Left renal pelvis (tissue), 4 donors: ENCODE measurements at regions not wholly inside any gene's neighbourhood (a gene's known extent, or its start where the extent isn't known, plus 50 kb on each side); places are given as distances from the start of the nearest gene placed in this dataset.
"Not testable (repeated sequence)": the region's sequence is repeated elsewhere in the genome, so short reads cannot be mapped to it uniquely, and the experiment has no call there.

Experiments used
- DNase-seq, 4 donors: peaks; one replicate each; pipeline ENCODE4 v3.0.0-alpha.2; 2013; ENCODE audit warnings: low read depth in 4 of 4, low spot score in 3 of 4

DNA sequence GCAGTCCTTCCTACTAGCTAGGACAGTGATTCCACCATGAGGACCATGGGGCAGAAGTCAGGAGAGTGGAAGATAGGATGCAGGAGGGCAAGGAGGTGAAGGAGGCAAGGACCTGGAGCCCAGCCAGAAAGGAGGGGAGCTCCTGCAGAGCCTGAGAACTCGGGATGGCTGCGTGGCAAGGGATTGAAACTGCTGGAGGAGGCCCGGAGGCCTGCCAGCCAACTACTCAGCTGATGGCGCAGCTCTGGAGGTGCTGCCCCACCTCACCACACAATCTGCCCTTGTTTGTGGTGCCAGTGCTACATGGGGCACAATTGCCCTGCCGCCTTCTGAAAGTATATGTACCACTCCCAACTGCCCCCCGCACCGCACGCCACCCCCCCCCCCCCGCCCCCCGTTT, 307.3 kb upstream of the CHRNA7 start:
- not testable (repeated sequence) for DNase-seq

DNA sequence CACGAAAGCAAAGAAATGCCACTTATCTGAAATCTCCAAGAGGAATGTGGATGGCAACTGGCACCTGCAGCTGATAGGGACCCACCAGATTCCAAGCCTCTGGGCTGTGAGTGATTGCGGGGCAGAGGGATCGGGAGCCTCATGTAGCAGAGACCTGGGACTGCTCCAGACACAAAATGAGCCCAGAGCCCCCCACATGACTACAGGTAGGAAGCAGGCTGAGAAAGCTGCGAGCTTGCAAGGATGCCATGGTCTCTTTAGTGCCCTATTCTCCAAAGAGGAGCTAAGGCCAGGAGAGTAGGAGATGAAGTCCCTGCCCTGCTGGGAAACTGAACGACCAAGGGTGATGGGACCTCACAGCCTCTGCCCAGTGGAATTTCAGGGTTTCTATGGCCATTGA, 305.4 kb upstream of the CHRNA7 start:
- not testable (repeated sequence) for DNase-seq

GRCh38 chr15:31725619-31726018, 304.7 kb upstream of the CHRNA7 start:
- DNase-seq = not testable (repeated sequence)

GRCh38 chr15:31727612-31728011, 302.7 kb upstream of the CHRNA7 start:
- DNase-seq = no peak

DNA sequence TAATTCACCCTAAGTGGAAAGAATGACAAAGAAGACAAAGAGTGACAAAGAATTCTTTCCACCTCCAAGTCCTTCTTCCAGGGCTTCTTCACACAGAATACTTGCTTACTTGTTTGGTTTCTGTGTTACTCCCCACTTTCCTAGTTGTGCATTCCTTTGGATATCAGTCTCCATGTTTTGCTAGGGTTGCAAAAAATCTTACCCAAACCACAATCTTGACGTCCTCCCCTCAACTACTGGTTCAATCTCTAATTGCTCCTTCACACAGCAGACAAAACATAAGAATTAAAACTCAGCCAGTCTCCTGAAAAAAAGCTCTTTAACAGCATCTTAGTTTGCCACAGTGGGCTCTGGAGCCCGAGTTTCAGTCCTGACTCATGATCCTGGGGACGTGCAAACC, 297.6 kb upstream of the CHRNA7 start:
- DNase-seq = no peak

- no peak for DNase-seq
Measured at GRCh38 chr15:31733424-31733823, 296.9 kb upstream of the CHRNA7 start.

DNA sequence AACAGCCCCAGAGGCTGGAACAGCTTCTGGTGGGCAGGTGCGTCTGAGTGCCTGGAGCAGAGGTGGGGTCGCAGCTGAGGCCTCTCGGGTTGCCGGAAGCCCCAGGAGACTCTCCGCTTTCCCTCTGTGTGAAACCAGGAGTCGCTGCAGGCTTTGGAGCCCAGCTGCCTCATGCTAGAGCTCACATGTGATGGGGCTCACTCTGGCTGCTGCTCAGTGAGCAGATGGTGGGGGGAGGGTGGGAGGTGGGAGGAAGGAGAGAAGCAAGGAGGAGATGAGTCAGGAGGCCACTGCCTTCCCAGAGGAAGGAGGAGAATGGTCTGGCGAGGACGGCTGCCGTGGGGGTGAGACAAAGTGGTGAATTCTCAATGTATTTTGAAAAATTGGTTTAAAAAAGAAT, 290.1 kb upstream of the CHRNA7 start:
- no peak for DNase-seq

DNA sequence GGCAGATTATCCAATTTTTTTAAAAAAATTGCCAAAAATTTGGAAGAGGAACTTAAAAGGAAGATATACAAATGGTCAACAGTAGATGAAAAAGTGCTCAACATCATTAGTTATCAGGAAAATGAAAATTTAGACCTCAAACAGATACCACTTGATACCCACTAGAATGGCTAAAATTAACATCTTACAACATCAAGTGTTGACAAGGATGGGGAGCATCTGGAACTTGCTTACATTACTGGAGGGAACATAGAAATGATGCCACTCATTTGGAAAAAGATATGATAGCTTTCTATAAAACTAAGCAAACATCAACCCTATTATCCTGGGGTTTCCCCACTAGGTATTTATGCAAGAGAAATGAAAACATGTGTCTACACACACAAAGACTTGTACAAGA, 284.5 kb upstream of the CHRNA7 start:
- DNase-seq = no peak

- DNase-seq = no peak
Measured at GRCh38 chr15:31752065-31752762, 278.1 kb upstream of the CHRNA7 start.

DNA sequence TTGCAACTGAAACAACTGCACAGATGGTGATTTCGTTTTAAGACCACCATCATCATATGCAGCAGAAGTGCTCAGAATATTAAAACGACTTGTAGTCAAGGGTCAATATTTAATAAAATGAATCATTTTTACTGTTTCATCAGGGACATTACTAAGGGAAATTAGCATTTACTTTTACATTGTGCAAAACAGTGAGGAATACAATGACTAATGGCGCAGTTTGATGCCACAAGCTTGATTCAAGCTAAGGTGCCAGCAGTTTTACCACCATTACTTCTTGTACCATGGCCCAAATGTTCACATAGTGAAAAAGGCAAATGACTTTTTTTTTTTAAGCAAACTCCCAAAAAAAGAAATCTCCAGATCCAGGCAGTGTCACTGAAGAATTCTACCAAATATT, 277.4 kb upstream of the CHRNA7 start:
- no peak for DNase-seq

GRCh38 chr15:31758126-31758525, 272.2 kb upstream of the CHRNA7 start:
- peak in 2 of 4 donors; percentile 8 to 10 for DNase-seq

GRCh38 chr15:31768055-31768454, 262.3 kb upstream of the CHRNA7 start:
- no peak for DNase-seq

- DNase-seq = no peak
Measured at GRCh38 chr15:31774045-31774444, 256.3 kb upstream of the CHRNA7 start.

- no peak for DNase-seq
Measured at GRCh38 chr15:31776039-31776438, 254.3 kb upstream of the CHRNA7 start.

DNA sequence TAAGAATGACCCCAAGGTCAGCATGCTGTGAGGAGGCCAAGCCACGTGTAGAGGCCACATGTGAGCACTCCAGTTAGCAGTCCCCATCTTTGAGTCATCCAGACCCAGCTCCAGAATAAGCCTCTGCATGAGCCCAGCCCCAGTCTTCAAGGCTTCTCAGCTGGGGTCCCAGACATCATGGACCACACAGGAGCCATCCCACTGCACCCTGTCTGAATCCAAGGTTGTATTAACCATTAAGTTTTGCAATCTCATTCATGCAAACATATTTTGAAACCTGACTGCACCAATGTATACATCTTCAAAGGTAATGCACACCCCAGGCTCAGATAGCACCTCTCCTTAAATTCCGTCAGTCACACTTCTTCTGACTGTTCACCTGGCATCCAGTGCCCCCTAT, 249.1 kb upstream of the CHRNA7 start:
- no peak for DNase-seq

DNA sequence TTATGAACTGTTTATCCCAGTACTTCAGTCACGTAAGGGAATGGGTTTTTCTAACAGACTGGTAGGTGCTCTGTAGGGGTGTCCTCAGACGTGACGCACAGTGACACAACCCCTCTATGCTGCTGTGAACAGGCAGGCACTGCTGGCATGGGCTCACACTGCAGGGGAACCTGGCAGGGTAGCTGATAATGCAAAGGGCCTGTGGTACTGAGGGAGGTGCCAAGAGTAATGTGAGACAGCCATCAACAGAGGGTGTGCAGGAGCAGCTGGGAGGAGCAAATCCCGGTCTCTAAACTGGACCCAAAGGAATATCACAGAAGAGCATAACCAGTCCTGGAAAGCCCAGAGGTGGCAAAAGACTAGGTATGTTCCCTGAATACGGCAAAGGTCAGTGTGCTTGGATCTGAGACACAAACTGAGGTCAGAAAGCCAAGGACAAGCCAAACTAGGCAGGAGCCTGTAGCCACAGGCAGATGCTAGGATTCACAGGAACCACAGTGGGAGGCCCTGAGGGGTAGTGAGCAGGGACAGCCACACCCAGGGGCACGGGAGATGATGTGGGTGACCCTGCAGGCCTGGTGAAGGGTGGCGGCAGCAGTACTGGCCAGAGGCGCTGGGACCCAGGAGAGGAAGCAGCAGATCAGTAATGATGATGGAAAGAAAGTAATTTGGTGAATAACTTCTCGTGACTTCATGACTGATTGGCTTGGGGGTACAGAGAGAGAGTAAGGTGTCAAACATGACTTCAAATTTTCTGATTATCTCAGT, 248.1 kb upstream of the CHRNA7 start:
- no peak for DNase-seq

- DNase-seq = no peak
Measured at GRCh38 chr15:31782951-31783350, 247.4 kb upstream of the CHRNA7 start.

GRCh38 chr15:31786360-31786759, 244.0 kb upstream of the CHRNA7 start:
- no peak for DNase-seq

GRCh38 chr15:31788104-31788503, 242.2 kb upstream of the CHRNA7 start:
- DNase-seq = no peak

GRCh38 chr15:31792611-31793199, 237.6 kb upstream of the CHRNA7 start:
- no peak for DNase-seq

GRCh38 chr15:31799319-31799714, 231.0 kb upstream of the CHRNA7 start:
- no peak for DNase-seq
